Activated T-cell treated with anti-CD3 and anti-CD28 coated beads, Interleukin-2, amount 50 U/mL, for 1 hour (primary cell): ENCODE measurements at regions not wholly inside any gene's neighbourhood (a gene's known extent, or its start where the extent isn't known, plus 50 kb on each side); places are given as distances from the start of the nearest gene placed in this dataset.
"Not testable (repeated sequence)": the region's sequence is repeated elsewhere in the genome, so short reads cannot be mapped to it uniquely, and the experiment has no call there.

Source experiments
- DNase-seq: peaks from one replicate; pipeline ENCODE4 v3.0.0-alpha.2; 2020

DNA sequence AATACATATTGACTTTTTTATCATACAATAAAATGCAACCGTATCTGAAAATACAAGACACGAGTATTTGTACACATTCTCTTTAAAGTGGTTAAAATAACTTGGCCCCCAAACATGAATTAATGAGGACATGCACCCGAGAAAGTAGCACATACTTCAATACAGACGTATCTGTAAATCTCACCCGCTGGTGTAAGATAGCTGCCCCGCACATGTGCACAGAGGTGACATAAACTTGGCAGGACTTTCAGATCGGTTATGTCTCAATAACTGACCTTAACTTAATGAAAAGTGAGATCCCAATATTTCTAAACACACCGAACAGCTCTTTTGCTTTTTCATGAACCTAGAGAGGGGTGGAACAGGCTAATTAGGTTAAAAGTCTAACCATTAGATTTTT is 91.5 kb upstream of the RPS6KA2 start:
- DNase-seq = no peak

DNA sequence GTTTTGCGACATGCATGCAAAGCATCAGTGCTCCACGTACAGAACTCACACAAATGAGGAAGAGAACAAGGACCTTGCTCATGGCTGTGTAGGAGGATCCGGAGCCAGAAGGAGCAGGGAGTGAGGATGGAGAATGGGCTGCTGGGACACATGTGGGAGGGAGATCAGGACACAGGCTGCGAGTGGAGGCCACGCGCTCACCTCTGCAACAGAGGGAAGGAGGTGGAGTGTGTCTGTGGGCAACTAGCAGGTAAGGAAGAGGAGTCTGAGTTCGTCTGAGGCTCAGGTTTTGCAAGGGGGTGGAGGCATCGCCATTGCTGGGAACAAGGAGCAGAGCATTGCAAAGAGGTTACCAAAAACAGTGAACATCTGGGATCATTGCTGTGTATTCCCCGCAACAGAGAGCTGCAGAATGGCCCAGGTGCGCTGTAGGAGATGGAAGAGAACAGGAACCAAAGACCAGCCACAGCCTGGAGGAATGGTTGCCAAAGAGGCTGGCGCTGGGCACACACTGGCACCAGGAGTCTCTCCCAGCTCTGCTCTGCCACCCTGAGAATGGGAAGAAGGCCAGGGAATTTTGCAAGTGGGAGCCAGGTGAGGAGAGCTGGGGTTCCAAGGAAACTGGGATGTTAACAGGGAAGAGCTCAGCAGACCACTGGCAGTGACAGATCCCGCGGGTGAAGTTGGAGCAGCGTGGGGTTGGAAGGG is 90.0 kb upstream of the RPS6KA2 start:
- no peak for DNase-seq

DNA sequence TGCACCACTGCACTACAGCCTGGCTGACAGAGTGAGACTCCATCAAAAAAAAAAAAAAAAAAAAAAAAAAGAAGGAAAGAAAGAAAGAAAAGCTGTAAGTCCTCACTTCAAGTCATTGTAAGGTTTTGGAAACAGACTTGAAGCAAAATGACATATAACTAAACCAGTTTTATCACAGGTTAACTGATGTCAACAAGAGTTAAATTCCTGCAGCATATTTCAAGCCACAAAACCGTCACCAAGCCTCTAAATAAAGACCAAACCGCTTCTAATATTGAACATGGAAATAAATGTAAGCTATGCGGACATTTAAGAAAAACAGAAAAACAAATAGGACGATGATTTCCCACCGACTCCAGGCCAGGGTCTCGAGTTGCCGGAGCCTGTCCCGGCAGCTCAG is 88.9 kb upstream of the RPS6KA2 start:
- no peak for DNase-seq

DNA sequence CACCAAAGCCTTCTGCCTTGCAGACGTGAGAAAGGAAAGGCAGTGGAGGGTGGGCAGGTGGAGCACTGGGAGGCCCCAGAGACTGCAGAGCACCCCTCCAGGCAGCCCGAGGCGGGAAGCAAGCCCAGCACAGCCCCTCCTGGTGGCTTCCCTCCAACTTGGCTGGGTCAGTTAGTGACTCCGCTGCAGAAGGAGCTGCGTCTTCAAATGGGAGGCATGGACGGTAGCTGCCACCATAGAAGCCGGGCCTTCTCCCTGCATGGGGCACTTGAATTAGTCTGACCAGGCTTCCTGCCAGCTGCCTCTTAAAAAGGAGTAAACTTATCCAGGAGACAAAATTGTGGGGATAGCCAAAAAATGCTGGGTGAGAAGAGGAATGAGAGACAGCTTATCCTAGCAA is 88.0 kb upstream of the RPS6KA2 start:
- DNase-seq = no peak

DNA sequence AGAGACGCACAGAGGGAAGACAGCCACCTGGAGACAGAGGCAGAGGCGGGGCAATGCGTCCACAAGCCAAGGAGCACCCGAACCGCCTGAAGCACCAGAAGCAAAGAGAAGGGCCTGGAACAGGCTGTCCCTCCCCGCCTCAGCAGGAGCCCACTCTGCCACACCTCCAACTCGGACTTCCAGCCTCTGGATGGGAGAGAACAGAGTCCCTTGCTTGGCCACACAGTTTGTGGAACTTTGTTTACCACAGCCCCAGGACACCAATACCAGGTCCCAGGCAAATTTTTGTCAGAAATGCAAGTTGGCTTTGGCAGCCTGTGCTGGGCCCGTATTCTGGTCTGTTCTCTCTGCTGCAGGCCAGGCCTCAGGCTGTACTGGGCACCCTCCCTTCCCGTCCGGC is 87.5 kb upstream of the RPS6KA2 start:
- DNase-seq = no peak

DNA sequence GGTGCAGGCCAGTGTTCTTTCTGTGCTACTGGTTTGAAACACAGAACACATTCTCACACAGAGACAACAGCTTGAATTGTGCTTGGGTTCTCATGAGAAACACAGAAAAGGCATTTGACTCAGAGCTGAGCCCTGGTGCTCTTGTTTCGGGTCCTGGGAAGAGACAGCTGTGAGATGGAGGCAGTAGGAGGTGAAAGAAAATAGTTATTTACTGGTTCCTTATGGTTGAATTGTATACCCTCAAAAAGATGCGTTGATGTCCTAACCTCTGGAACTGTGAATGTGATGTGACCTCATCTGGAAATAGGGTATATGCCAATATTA is 87.1 kb upstream of the RPS6KA2 start:
- DNase-seq = no peak

DNA sequence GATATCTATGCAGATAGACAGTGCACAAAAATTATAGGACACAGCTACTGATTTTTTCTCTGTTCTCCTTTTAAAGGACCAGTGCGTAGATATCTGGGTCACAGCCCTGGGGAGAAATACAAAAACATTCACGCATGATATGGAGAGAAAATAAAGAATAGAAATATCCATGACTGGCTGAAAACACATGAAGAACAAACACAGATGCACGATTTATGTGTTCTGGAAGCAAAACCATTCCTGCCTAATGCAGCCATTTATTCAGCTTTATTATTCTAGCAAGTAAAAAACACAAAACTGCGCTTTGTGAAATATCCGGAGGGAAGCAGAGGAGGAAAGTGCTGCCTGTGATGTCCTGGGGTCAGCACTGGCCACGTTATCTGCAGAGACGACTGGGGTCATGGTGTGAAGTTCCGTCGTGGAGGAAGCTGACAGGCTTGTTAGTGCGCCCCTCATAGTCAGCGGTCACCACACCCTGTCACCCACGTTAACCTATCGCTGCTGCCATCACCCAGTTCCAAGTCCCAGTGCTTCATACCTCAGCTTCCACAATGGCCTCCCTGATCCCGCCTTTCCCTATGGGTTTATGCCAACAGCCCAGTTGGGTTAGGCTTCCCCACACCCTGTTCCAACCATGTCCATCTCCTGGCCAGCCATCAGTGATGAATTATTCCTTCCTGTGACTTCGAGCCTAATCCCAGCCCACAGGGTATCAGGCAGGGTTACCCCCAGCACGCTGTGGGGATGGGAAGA is 86.6 kb upstream of the RPS6KA2 start:
- no peak for DNase-seq

DNA sequence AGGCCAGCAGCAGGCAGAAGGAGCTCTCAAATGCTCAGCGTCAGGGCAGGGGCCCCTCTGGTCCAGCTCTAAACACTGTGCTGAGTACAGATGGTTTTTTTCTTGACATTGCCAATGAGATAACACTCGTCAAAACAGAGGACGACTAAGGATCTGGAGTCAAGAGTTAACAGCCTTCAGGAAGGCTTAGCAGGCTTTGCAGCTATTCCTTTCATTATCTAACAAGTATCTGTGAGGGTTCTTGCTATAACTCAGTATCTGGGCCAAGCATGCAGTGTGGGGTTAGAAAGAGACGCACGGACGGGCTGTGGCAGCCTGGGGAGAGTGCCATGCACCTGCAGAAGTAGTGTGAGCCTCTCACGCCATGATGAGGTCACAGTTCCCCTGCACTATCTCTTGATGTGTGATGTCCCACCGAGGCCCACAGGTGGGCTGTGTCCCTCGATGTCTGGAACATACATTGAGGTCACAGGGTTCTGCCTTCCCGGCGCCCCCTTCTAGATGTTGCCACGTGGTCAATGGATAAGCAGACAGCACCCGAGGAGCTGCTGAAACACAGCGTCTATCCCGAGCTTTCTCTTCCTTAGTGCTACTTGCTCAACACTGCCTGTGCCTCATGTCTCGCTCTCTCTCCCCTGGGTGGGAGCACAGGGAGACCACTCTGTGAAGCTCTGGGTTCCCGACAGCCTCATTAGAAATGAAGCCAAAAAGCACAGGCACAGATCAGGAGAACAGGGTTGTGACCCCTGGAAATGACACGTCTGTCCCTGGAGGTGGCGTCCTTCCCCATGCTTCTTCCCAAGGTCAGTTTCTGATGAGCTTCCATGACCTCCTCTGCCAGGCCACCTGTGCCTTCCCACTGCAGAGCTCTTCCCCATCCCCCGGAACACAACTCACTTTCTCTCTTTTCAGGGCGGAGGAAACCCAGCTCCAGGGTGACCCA is 85.5 kb upstream of the RPS6KA2 start:
- no peak for DNase-seq

DNA sequence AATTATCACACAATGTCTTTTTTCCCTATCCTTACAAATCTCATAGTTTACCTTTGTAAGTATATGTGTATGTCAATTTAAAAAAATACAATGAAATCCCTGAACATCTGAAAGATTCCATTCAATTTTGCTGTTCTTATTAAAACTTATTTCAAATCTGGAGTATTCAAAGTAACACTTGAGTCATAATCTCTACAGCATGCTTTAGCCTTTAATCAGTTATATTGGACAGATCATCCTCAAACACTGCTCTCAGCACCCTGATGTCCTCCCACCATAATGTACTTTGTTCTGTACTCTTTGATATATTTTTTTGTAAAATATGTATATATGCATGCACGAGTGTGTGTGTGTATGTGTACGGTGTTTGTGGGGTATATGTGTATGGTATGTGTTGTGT is 83.0 kb upstream of the RPS6KA2 start:
- DNase-seq = no peak

DNA sequence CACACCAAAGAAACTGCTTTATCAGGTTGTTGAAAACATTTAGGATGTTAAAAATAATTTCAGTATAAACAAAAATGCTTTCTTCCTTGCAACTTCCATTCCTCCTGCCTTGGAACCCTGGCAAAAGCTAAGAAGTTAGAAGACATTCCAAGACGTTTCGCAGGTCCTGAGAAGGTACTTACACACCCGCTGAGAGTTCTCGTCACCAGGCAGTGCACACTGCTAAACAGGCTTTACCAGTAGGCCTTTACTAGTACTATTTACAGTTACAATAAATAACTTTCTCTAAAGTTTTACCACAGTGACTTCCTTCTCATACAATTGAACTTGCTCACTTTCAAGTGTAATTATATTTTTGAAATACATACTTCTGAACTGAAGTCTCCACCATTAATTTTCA is 81.4 kb upstream of the RPS6KA2 start:
- no peak for DNase-seq

DNA sequence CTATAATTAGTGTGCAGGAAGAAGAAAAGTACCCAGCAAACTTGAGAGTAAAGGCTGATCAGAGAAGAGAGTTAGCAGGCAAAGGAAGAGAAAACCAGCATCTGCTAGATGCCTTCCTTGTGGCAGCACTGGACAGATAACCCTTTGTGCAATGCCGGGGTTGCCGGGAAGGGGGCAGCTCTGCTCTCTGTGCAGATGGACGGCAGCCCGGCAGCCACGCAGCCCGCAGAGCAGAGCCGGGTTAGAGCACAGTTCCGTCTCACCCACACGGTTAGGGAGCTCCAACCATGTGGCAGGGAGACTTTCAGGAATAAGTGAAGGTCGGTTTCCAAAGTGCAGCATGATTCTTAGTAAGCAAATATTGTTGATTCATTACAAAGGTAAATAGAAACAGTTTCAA is 80.0 kb upstream of the RPS6KA2 start:
- no peak for DNase-seq

DNA sequence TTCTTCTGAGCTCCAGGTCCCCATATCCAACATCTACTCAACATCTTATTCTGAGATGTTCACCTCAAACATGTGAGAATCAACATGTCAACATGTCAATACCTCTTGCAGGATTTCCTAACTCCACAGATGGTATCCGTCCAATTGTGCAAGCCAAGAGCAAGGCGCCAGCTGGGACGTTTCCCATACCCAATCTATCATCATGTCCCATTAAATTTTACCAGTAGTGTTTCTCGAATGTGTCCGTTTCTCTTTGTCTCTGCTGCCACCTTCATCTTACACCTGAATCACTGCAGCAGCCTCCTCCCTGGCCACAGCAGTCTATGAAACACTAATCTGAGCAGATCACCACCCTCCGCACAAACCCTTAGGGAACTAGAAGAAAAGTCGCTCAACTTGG is 78.0 kb upstream of the RPS6KA2 start:
- DNase-seq = no peak

DNA sequence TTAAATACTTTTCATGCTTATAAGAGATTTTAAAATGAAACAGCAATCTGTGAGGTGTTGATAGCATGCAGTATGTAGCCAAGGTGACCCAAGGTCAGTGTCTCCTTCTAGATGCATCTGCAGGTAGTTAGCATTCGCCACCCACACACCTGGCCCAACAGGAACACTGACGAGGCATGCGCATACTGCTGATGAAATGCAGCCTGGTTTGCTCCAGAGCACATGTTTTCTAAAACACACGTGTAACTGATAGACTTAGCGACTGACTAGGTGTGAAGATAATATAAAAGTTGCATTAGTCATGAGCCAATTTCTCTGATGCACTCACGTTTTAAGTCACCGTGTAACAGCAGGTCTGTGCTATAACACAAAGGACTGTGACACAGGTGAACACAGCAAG is 77.1 kb upstream of the RPS6KA2 start:
- DNase-seq = no peak

DNA sequence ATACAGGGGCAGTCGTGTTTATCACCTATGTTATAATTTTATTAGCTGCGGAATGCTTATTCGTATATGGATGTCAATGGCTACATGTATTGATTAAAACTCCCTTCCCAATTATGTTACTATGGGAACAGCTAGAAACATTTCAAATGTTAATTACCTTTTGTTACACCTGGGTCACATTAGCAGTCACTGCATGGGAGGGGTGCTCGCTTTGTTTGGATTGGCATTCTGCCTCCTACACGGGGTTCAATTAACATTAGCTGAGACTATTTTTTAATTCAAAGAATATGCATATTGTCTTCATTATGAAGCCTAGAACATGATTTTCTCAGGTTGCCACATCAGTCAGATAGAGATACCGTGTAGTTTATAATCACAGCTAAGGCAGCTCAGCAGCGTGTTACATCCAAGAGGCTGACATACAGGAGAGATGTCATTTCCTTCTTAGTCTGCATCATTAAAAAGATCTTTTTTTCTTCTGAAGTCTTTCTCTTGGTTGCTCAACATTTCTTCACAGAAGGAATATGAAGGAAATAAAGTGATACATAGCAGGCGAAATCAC is 76.2 kb upstream of the RPS6KA2 start:
- DNase-seq = no peak

DNA sequence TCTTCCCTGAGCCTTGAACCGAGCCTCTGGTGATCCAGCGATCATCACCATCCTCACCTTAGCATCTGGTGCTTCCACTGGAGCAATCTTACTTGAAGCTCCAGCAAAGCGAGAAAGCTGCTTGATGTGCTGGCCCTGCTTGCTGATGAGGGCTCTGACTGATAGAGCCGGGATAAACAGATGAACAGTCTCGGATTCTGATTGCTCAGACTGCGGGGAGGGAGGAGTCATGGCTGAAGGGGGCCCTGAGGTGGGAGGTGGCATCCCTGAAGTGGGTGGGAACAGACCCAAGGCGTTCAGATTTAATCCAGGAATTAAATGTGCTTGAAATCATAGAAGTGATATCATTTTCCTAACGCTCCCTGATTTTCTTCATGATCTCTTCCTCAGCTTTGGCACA is 74.4 kb upstream of the RPS6KA2 start:
- DNase-seq = not testable (repeated sequence)

DNA sequence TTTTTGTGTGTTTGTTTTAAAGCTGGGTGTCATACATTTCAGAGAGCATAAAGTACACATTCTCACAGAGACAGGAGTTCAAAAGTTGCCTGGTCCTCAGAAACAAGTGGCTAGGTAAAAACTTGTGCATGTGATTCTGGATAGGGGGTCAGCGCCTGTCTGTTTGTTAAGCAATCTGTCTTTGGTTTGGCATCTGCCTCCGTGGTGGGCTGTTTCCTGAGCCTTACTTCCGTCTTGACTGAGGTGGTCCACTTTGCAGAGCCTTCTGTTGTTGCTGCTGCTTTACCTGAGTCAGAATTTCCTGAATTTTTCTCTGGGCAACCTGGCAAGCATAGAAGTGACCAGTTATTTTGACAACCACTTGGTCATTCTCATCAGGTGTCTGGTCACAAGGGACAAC is 73.8 kb upstream of the RPS6KA2 start:
- not testable (repeated sequence) for DNase-seq

DNA sequence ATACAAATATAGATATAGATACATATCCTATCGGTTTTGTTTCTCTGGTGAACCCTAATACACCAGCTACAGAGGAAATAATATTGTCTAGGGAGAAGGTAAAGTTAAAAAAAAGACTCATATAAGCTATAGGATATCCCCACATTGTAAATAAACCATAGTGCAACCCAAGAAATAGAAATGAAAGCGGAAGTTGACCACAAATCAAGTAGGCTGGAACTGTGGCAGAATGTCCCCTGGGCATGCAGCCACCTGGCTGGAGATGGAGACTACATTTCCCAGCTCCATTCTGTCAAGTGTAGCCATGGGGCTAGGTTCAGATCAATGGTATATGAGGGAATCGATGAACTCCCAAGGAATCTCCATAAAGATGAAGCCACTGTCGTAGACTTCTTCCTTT is 70.1 kb upstream of the RPS6KA2 start:
- DNase-seq = no peak

DNA sequence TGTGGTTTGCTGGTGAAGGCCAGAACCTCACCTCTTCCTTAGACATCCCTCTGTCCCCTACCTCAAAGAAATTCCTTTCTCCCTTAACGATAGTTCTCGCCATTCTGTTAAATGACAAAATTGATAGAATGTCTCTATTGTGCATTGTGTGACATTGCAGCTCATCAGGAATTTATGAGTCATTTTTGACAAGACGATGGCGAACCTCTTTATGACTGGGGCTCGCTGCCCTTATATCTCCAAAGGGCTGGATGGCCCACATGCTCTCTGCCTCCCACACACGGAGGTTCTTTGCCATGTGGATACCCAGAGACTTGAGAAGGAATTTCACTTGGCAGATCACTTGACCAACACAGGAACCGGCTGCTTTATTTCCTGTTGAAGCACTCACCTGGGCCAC is 66.8 kb upstream of the RPS6KA2 start:
- DNase-seq = no peak

DNA sequence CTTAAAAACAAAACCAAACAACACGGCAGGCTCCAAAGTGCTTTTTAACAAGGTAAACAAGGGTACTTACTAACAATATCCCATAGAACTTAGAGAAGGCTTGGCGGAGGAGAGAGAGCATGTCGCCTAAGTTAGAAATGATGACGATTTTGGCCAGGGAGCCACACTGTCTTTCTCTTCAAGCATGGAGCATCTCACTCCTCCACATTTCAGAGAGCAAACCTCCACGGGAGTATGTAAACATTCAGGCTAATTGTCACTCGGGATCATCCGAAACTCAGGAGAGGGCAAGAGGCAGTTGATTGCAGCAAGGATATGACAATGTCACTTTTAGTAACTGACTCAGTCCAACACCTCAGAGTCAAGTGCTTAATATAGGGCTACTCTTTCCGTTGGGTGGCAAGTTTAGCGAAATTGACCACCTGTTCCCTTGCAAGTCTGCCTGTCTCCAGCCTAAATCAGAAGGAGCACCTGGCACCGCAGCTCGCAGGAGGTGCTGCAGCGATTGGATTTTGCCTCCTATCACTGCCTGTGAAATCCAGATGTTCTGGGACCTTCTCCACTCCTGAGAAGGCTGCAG is 65.8 kb upstream of the RPS6KA2 start:
- DNase-seq = no peak

DNA sequence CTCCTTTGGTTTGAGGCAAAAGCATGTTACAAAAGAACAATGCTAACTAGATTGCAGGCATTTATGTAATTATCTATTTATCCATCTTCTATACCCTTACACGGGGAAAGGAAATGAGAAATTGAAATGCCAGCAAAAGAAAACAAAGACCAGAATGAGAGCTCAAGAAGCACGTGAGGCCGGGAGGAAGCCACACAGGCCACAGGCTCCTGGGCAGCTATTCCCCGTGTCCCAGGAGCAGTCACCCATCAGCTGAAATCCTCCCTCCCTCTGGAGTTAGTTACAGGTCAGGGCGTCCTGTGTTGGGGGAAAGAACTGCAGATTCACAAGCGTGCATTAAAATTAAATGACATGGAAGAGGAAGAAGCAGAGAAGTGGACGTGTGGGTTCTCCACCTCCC is 64.7 kb upstream of the RPS6KA2 start:
- no peak for DNase-seq

DNA sequence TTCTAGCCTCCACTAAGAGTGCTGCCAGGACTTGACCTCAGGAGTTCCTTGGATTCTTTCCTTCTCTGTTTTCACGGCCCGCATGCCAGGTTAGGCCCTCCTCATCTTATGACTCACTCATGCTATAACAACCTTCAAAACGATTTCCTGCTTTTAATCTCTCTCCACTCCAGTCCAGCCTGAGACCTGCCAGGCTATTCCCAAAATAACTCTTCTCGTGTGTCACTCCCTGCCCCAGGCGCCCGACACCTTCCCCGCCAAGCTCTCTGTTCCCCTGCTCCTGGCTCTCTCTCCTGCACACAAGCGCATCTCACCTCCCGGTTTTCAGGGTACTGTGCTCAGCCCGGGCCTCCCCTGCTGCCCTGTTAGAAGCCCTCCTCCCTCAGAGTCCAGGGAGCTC is 64.1 kb upstream of the RPS6KA2 start:
- DNase-seq = no peak

DNA sequence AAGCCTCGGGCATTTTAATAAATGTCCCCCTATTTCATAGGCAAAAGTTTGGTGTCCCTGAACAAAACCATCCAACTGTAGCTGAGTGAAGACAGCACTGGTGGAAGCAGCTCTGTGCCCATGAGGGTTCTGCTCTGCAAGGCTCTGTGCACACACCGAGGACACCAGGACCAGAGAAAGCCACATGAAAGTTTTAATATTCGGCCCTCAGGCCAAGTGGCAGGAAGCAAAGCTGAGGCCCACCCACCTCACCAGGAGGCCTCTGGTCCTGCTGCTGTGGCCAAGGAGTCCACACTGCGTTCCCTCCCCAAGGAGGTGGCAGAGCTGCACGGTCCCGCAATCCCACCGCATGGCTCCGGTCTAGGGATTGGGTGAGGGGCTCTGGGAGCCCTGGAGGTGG is 62.6 kb upstream of the RPS6KA2 start:
- DNase-seq = no peak

DNA sequence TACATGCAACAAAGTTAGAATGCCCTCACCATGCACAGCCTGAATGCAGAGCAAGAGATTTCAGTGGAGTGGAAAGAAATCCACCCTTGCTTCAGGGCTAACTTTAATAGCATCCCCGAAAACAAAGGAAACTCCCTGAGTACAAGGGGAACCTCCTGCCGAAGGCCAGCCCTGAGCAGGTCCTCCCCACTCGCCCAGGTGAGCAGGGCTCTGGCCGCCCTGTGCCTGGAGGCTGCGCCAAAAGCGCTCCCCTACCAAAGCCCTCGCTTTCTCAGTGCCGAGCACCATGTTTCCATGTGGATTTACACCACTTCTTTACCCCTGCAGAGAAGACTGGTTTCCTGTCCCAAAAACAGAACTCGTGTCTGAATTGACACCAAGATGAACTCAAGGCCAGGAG is 61.9 kb upstream of the RPS6KA2 start:
- DNase-seq = no peak
